ENCODE measurements at regions not wholly inside any gene's neighbourhood (a gene's known extent, or its start where the extent isn't known, plus 50 kb on each side); places are given as distances from the start of the nearest gene placed in this dataset.
"Not testable (repeated sequence)": the region's sequence is repeated elsewhere in the genome, so short reads cannot be mapped to it uniquely, and the experiment has no call there.

DNA sequence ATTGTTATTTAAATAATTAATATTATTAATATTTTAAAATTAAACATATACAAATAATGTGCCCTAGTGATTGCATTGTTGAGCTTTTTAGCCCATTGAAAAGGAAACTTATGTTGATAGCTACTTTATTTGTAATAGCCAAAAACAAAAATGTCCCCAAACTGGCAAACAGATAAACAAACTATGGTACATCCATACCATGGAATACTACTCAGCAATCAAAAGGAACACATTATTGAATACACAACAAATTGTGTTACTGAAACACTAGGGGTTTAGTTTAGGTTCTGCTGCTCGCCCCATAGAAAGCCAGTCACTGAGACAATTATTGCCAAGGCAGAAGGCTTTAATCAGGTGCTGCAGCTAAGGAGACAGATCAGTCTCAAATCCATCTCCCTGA is 239.7 kb upstream of the KITLG start:
- intact Hi-C loops (cut with micrococcal nuclease), result no loop called here
- DNase-seq, result no peak
- Mint-ChIP-seq H3K36me3 (no peaks in the 10 kb centered on the region), H3K9me3 (peaks cover 0 to 7% (median 3%) of the 10 kb centered on the region in 8 donors), H3K27me3 (peaks cover 0 to 2% of the 10 kb centered on the region in 2 donors), H3K4me1 (no peaks in the 10 kb centered on the region), H3K27ac (no peak overlapping the region), H3K4me3 (no peak overlapping the region)
- H3K27ac ChIP-seq (ENCODE audit: low read depth, low read length), result no peak overlapping the region
- H3K4me3 ChIP-seq (ENCODE audit: low read length in 2 of 2), result no peak overlapping the region
- H3K9me3 ChIP-seq (ENCODE audit: control insufficient read depth in 1 of 2, low read length in 2 of 2), result no peaks in the 10 kb centered on the region
- ChIA-PET POLR2A (ENCODE audit: partially characterized antibody) (no interaction called here), CTCF (ENCODE audit: partially characterized antibody) (no interaction called here)
- H3K4me1 ChIP-seq (ENCODE audit: insufficient read depth, low read length), result no peaks in the 10 kb centered on the region
- no peaks in the 10 kb centered on the region for H3K36me3 ChIP-seq (ENCODE audit: insufficient read depth, low read length)
- H3K27me3 ChIP-seq (ENCODE audit: insufficient read depth, low read length), result no peaks in the 10 kb centered on the region

DNA sequence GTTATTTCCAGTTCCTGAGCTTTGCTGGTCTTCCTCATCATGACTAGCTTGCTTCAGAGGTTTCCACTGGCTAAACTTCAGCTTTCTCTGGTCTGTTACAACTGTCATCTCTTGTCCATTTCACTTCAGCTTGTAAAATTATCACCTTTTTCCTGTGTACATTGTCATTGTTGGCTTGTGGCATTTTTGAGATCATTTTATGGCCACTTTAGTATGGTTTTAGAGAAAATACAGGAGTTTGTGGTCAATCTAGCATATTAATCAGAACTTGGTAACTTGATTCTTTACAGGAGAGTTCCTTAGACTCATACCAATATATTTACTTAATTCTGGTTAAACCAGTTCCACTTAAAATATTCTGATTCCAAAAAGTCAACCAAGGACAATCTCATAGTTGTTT is 235.9 kb upstream of the KITLG start:
- no peaks in the 10 kb centered on the region for H3K9me3 ChIP-seq (ENCODE audit: control insufficient read depth in 1 of 2, low read length in 2 of 2)
- DNase-seq, result no peak
- H3K27me3 ChIP-seq (ENCODE audit: insufficient read depth, low read length), result no peaks in the 10 kb centered on the region
- peaks cover 0 to 7% (median 3%) of the 10 kb centered on the region in 8 donors for H3K9me3 Mint-ChIP-seq
- no peaks in the 10 kb centered on the region for H3K4me1 Mint-ChIP-seq
- peaks cover 0 to 2% of the 10 kb centered on the region in 2 donors for H3K27me3 Mint-ChIP-seq
- H3K27ac ChIP-seq (ENCODE audit: low read depth, low read length), result no peak overlapping the region
- no peaks in the 10 kb centered on the region for H3K36me3 Mint-ChIP-seq
- H3K27ac Mint-ChIP-seq, result no peak overlapping the region
- no peaks in the 10 kb centered on the region for H3K4me1 ChIP-seq (ENCODE audit: insufficient read depth, low read length)
- intact Hi-C loops (cut with micrococcal nuclease), result no loop called here
- ChIA-PET POLR2A (ENCODE audit: partially characterized antibody) (no interaction called here), CTCF (ENCODE audit: partially characterized antibody) (no interaction called here)
- no peaks in the 10 kb centered on the region for H3K36me3 ChIP-seq (ENCODE audit: insufficient read depth, low read length)
- H3K4me3 Mint-ChIP-seq, result no peak overlapping the region
- H3K4me3 ChIP-seq (ENCODE audit: low read length in 2 of 2), result no peak overlapping the region

DNA sequence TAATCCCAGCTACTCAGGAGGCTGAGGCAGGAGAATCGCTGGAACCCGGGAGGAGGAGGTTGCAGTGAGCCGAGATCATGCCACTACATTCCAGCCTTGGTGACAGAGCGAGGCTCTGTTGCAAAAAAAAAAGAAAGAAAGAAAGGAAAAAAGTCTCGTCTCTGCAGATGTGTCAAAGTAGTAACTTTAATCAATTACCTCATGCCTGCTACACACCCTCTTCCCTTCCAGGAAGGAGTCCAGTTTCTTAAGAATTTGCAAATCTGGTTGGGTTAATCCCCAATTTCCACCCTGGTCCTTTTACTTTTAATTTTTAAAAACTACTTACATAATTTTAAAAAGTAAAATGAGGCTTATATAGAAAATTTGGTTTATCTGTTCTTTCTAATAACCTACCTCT is 234.5 kb upstream of the KITLG start:
- Histone ChIP-seq H3K4me1 (ENCODE audit: insufficient read depth, low read length) (no peaks in the 10 kb centered on the region), H3K27ac (ENCODE audit: low read depth, low read length) (no peak overlapping the region), H3K9me3 (ENCODE audit: control insufficient read depth in 1 of 2, low read length in 2 of 2) (no peaks in the 10 kb centered on the region), H3K36me3 (ENCODE audit: insufficient read depth, low read length) (no peaks in the 10 kb centered on the region), H3K4me3 (ENCODE audit: low read length in 2 of 2) (no peak overlapping the region), H3K27me3 (ENCODE audit: insufficient read depth, low read length) (no peaks in the 10 kb centered on the region)
- DNase-seq, result no peak
- Mint-ChIP-seq H3K4me1 (no peaks in the 10 kb centered on the region), H3K27me3 (no peaks in the 10 kb centered on the region), H3K9me3 (peaks cover 0 to 7% (median 2%) of the 10 kb centered on the region in 8 donors), H3K36me3 (no peaks in the 10 kb centered on the region), H3K27ac (no peak overlapping the region), H3K4me3 (no peak overlapping the region)
- CTCF ChIA-PET (ENCODE audit: partially characterized antibody), result no interaction called here
- POLR2A ChIA-PET (ENCODE audit: partially characterized antibody), result no interaction called here
- intact Hi-C loops (cut with micrococcal nuclease), result no loop called here

DNA sequence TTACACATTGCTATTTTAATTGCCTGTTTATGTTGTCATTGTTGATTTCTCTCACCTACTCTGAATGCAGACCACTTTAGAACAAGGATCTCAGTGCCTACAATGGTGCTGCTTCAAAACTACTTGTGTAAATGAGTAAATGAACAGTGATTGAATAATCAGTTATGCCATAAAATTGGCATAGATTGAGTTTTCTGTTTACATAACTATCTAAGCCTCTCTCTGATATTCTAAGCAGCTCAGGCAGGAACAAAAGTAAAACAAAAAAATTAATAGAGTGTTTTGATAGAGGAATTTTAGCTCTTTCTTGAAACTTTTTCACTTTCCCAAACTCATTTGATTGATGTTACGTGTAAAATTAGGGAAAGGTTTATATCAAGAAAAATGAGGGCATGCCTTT is 232.3 kb upstream of the KITLG start:
- no peak overlapping the region for H3K27ac Mint-ChIP-seq
- POLR2A ChIA-PET (ENCODE audit: partially characterized antibody), result no interaction called here
- Histone ChIP-seq H3K4me3 (ENCODE audit: low read length in 2 of 2) (no peak overlapping the region), H3K27ac (ENCODE audit: low read depth, low read length) (no peak overlapping the region), H3K4me1 (ENCODE audit: insufficient read depth, low read length) (no peaks in the 10 kb centered on the region), H3K36me3 (ENCODE audit: insufficient read depth, low read length) (no peaks in the 10 kb centered on the region), H3K9me3 (ENCODE audit: control insufficient read depth in 1 of 2, low read length in 2 of 2) (no peaks in the 10 kb centered on the region), H3K27me3 (ENCODE audit: insufficient read depth, low read length) (no peaks in the 10 kb centered on the region)
- intact Hi-C loops (cut with micrococcal nuclease), result no loop called here
- H3K9me3 Mint-ChIP-seq, result peaks cover 0 to 3% (median 0%) of the 10 kb centered on the region in 8 donors
- CTCF ChIA-PET (ENCODE audit: partially characterized antibody), result no interaction called here
- no peaks in the 10 kb centered on the region for H3K4me1 Mint-ChIP-seq
- no peaks in the 10 kb centered on the region for H3K36me3 Mint-ChIP-seq
- DNase-seq, result no peak
- H3K27me3 Mint-ChIP-seq, result no peaks in the 10 kb centered on the region
- no peak overlapping the region for H3K4me3 Mint-ChIP-seq

DNA sequence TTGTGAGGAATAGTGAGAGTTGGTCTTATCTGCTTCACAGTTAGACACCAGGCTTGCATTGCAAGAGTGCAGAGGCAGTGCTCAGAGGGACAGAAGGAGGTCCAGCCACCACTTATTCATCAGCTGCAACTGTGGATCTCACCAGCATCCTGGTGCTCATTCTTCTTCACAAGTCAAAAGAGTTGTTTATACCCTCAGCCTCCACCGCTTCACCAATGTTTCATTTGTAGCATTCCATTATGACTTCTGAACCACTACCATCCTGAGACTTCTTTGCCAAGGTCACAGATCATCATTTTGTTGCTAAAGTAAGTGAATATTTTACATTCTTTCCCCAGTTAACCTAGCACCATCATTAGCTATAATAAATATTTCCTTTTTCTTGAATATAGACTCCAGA is 230.5 kb upstream of the KITLG start:
- Histone ChIP-seq H3K4me1 (ENCODE audit: insufficient read depth, low read length) (no peaks in the 10 kb centered on the region), H3K4me3 (ENCODE audit: low read length in 2 of 2) (no peak overlapping the region), H3K27ac (ENCODE audit: low read depth, low read length) (no peak overlapping the region), H3K27me3 (ENCODE audit: insufficient read depth, low read length) (no peaks in the 10 kb centered on the region), H3K36me3 (ENCODE audit: insufficient read depth, low read length) (no peaks in the 10 kb centered on the region), H3K9me3 (ENCODE audit: control insufficient read depth in 1 of 2, low read length in 2 of 2) (no peaks in the 10 kb centered on the region)
- Mint-ChIP-seq H3K9me3 (peaks cover 0 to 3% (median 0%) of the 10 kb centered on the region in 8 donors), H3K4me1 (no peaks in the 10 kb centered on the region), H3K4me3 (no peak overlapping the region), H3K36me3 (no peaks in the 10 kb centered on the region), H3K27me3 (no peaks in the 10 kb centered on the region), H3K27ac (no peak overlapping the region)
- DNase-seq, result no peak
- intact Hi-C loops (cut with micrococcal nuclease), result no loop called here
- ChIA-PET POLR2A (ENCODE audit: partially characterized antibody) (no interaction called here), CTCF (ENCODE audit: partially characterized antibody) (no interaction called here)

DNA sequence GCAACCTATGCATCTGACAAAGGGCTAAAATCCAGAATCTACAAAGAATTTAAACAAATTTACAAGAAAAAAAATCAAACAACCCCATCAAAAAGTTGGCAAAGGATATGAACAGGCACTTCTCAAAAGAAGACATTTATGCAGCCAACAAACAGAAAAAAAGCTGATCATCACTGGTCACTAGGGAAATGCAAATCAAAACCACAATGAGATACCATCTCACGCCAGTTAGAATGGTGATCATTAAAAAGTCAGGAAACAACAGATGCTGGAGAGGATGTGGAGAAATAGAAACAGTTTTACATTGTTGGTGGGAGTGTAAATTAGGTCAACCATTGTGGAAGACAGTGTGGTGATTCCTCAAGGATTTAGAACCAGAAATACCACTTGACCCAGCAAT is 229.6 kb upstream of the KITLG start:
- H3K27me3 ChIP-seq (ENCODE audit: insufficient read depth, low read length); H3K4me1 Mint-ChIP-seq; intact Hi-C loops (cut with micrococcal nuclease); DNase-seq; H3K27me3 Mint-ChIP-seq; H3K9me3 ChIP-seq (ENCODE audit: control insufficient read depth in 1 of 2, low read length in 2 of 2); H3K4me1 ChIP-seq (ENCODE audit: insufficient read depth, low read length); H3K36me3 ChIP-seq (ENCODE audit: insufficient read depth, low read length); H3K36me3 Mint-ChIP-seq; H3K4me3 Mint-ChIP-seq; H3K27ac ChIP-seq (ENCODE audit: low read depth, low read length); H3K4me3 ChIP-seq (ENCODE audit: low read length in 2 of 2); CTCF ChIA-PET (ENCODE audit: partially characterized antibody); H3K9me3 Mint-ChIP-seq; H3K27ac Mint-ChIP-seq; POLR2A ChIA-PET (ENCODE audit: partially characterized antibody): not testable (repeated sequence)

DNA sequence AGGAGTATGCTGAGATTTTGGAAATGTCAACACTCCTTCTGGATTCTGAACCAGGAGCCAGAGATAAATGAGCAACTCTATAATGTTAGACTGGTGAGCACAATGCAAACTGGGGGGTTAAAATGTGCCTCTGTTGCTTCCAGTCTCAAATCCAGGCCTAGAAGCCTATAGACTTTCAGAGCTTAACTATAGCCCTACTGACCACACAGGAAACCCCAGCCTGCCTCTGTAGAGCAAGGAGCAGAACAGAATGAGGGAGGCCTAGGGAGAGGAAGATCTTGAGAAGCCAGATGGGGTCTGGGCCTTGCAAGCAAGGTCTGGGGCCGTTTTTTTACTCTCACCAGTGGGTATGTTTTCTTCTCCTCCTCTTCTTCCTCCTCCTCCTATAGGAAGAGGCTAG is 225.4 kb upstream of the KITLG start:
- DNase-seq, result no peak
- H3K27ac ChIP-seq (ENCODE audit: low read depth, low read length), result no peak overlapping the region
- Mint-ChIP-seq H3K27me3 (no peaks in the 10 kb centered on the region), H3K4me3 (no peak overlapping the region), H3K4me1 (no peaks in the 10 kb centered on the region), H3K27ac (no peak overlapping the region), H3K9me3 (peaks cover 0 to 2% (median 0%) of the 10 kb centered on the region in 8 donors), H3K36me3 (no peaks in the 10 kb centered on the region)
- intact Hi-C loops (cut with micrococcal nuclease), result no loop called here
- no peaks in the 10 kb centered on the region for H3K27me3 ChIP-seq (ENCODE audit: insufficient read depth, low read length)
- H3K4me1 ChIP-seq (ENCODE audit: insufficient read depth, low read length), result no peaks in the 10 kb centered on the region
- CTCF ChIA-PET (ENCODE audit: partially characterized antibody), result no interaction called here
- no peak overlapping the region for H3K4me3 ChIP-seq (ENCODE audit: low read length in 2 of 2)
- no peaks in the 10 kb centered on the region for H3K9me3 ChIP-seq (ENCODE audit: control insufficient read depth in 1 of 2, low read length in 2 of 2)
- H3K36me3 ChIP-seq (ENCODE audit: insufficient read depth, low read length), result no peaks in the 10 kb centered on the region
- POLR2A ChIA-PET (ENCODE audit: partially characterized antibody), result no interaction called here

DNA sequence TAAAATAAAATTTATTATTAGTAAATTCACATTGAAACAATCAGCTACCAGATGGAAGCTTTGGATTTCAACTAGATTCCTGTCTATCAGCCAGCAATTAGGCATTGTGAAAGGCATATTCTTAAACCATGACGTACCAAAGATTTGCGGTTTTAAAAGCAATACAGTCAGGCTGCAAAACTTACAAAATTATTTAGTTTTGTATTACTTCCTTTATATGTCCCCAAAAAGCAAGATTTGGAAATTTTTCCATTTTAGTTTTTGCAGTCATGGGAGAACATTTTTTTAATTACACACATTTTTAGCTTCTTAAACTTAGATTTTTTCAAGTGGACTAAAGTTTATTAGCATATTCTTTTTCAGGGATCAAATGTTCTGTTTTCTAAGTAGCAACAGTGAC is 225.0 kb upstream of the KITLG start:
- Histone ChIP-seq H3K4me1 (ENCODE audit: insufficient read depth, low read length) (no peaks in the 10 kb centered on the region), H3K9me3 (ENCODE audit: control insufficient read depth in 1 of 2, low read length in 2 of 2) (no peaks in the 10 kb centered on the region), H3K4me3 (ENCODE audit: low read length in 2 of 2) (no peak overlapping the region), H3K27me3 (ENCODE audit: insufficient read depth, low read length) (no peaks in the 10 kb centered on the region), H3K36me3 (ENCODE audit: insufficient read depth, low read length) (no peaks in the 10 kb centered on the region), H3K27ac (ENCODE audit: low read depth, low read length) (no peak overlapping the region)
- POLR2A ChIA-PET (ENCODE audit: partially characterized antibody), result no interaction called here
- Mint-ChIP-seq H3K4me1 (no peaks in the 10 kb centered on the region), H3K36me3 (no peaks in the 10 kb centered on the region), H3K9me3 (peaks cover 0 to 3% (median 0%) of the 10 kb centered on the region in 8 donors), H3K27me3 (no peaks in the 10 kb centered on the region), H3K4me3 (no peak overlapping the region), H3K27ac (no peak overlapping the region)
- CTCF ChIA-PET (ENCODE audit: partially characterized antibody), result no interaction called here
- intact Hi-C loops (cut with micrococcal nuclease), result no loop called here
- no peak for DNase-seq

Measured in CD4-positive, alpha-beta memory T cell (primary cell).